B cell (primary cell): ENCODE measurements at regions not wholly inside any gene's neighbourhood (a gene's known extent, or its start where the extent isn't known, plus 50 kb on each side); places are given as distances from the start of the nearest gene placed in this dataset.

ENCODE experiments used
- ATAC-seq: fragments of 200-7000 bp; cut with Tn5 transposase; one replicate; pipeline ENCODE4 v1.10.0; 2021; ENCODE audit warnings: low read depth, mild to moderate bottlenecking, moderate number of reproducible peaks, moderate library complexity
- CTCF ChIA-PET: fragments of 350-600 bp; sonication (Branson Sonifier 250); formaldehyde crosslinking; loops from one replicate; lab custom pipeline; 2021; ENCODE audit warnings: antibody characterized with exemption, inconsistent platforms; lab: Charles Lee
- POLR2A ChIA-PET: fragments of 350-600 bp; sonication (Branson Sonifier 250); formaldehyde crosslinking; loops from one replicate; lab custom pipeline; 2021; ENCODE audit warnings: antibody characterized with exemption; lab: Charles Lee
- DNase-seq: peaks from one replicate; pipeline ENCODE4 v3.0.0; 2013
- H2AFZ ChIP-seq: 2 replicates; pipeline ENCODE4 v1.6.1; 2012; ENCODE audit warnings: mild to moderate bottlenecking, low read depth, low read length; ENCODE audit not compliant: insufficient read depth, poor library complexity, severe bottlenecking
- H3K27ac ChIP-seq, 2 donors: 1 replicate in 1 of 2; 2 replicates in 1 of 2; pipeline ENCODE4 v1.5.1; 2012 to 2013; ENCODE audit warnings: low read length in 2 of 2, mild to moderate bottlenecking in 2 of 2, moderate library complexity in 1 of 2
- H3K27me3 ChIP-seq, 4 experiments: fragments of 200-600 bp in 1 of 4; sonication (generic) in 1 of 4; replicated peaks in 1 of 4; 1 replicate in 2 of 4; 2 replicates in 2 of 4; pipeline versions ENCODE4 v1.6.1 to v1.7.0; 2013 to 2016; ENCODE audit warnings: low read length in 3 of 4, mild to moderate bottlenecking in 2 of 4, mixed read lengths in 1 of 4, moderate library complexity in 1 of 4; ENCODE audit not compliant: insufficient read depth in 4 of 4, control insufficient read depth in 3 of 4; ENCODE audit errors: control extremely low read depth in 1 of 4
- H3K36me3 ChIP-seq, 2 experiments: replicated peaks in 1 of 2; 1 replicate in 1 of 2; 2 replicates in 1 of 2; pipeline versions ENCODE4 v1.6.1 to v1.7.1; 2013; ENCODE audit warnings: low read length in 1 of 2; ENCODE audit not compliant: insufficient read depth in 2 of 2, control insufficient read depth in 1 of 2; ENCODE audit errors: control extremely low read depth in 1 of 2, extremely low read depth in 1 of 2
- H3K4me1 ChIP-seq, 2 donors: fragments of 200-600 bp in 1 of 2; sonication (generic) in 1 of 2; 1 replicate in 1 of 2; 2 replicates in 1 of 2; pipeline versions ENCODE4 v1.5.1 to v1.6.1; 2013 to 2017; ENCODE audit warnings: low read length in 2 of 2; ENCODE audit not compliant: control insufficient read depth in 2 of 2, insufficient read depth in 2 of 2
- H3K4me2 ChIP-seq: replicated peaks from 2 replicates; pipeline ENCODE3; 2012; ENCODE audit warnings: mild to moderate bottlenecking, low read depth, low read length; ENCODE audit not compliant: poor library complexity, severe bottlenecking
- H3K4me3 ChIP-seq, 5 experiments: fragments of 200-600 bp in 1 of 5; sonication (generic) in 1 of 5; 1 replicate in 3 of 5; 2 replicates in 2 of 5; pipeline versions ENCODE4 v1.5.1 to v1.7.0; 2011 to 2016; ENCODE audit warnings: low read length in 4 of 5, mild to moderate bottlenecking in 4 of 5, low read depth in 2 of 5, control low read depth in 1 of 5, moderate library complexity in 1 of 5; ENCODE audit not compliant: insufficient read depth in 1 of 5; ENCODE audit errors: control extremely low read depth in 1 of 5, extremely low read depth in 1 of 5
- H3K79me2 ChIP-seq: fragments of 200-600 bp; sonication (generic); one replicate; pipeline ENCODE4 v1.6.0; 2016; ENCODE audit warnings: low read length; ENCODE audit not compliant: control insufficient read depth, insufficient read depth
- H3K9ac ChIP-seq: fragments of 200-600 bp; sonication (generic); 2 replicates; pipeline ENCODE4 v1.6.1; 2017; ENCODE audit warnings: mild to moderate bottlenecking, low read length, moderate library complexity
- H3K9me3 ChIP-seq, 3 donors: one replicate each; pipeline versions ENCODE4 v1.6.1 to v1.7.1; 2013; ENCODE audit warnings: low read length in 2 of 3; ENCODE audit not compliant: control insufficient read depth in 2 of 3, insufficient read depth in 1 of 3; ENCODE audit errors: control extremely low read depth in 1 of 3
- H4K20me1 ChIP-seq: 2 replicates; pipeline ENCODE4 v1.6.0; 2012; ENCODE audit warnings: mild to moderate bottlenecking, low read length; ENCODE audit not compliant: insufficient read depth, control insufficient read depth, poor library complexity, severe bottlenecking
- H3K27ac Mint-ChIP-seq: one replicate; pipeline ENCODE4 v1.8.0; 2021; ENCODE audit warnings: mixed read lengths
- H3K27me3 Mint-ChIP-seq: one replicate; pipeline ENCODE4 v1.8.0; 2021; ENCODE audit warnings: mixed read lengths
- H3K4me1 Mint-ChIP-seq: one replicate; pipeline ENCODE4 v1.8.0; 2021; ENCODE audit warnings: mixed read lengths
- H3K4me3 Mint-ChIP-seq: one replicate; pipeline ENCODE4 v1.8.0; 2021; ENCODE audit warnings: mixed read lengths
- H3K9me3 Mint-ChIP-seq: one replicate; pipeline ENCODE4 v1.8.0; 2022; ENCODE audit warnings: mixed read lengths; ENCODE audit not compliant: insufficient read depth
- EZH2 ChIP-seq: IDR thresholded peaks from 2 replicates; pipeline ENCODE4 v1.6.1; 2012; ENCODE audit warnings: borderline replicate concordance, low read depth, mild to moderate bottlenecking, moderate library complexity, low read length; ENCODE audit not compliant: insufficient read depth, poor library complexity, severe bottlenecking
- WGBS: methylation state at CpG from one replicate; pipeline ENCODE4 v1.1.5; 2013; ENCODE audit warnings: missing lambda C conversion rate; ENCODE audit not compliant: insufficient coverage; 5-methylcytosine and 5-hydroxymethylcytosine counted together
- intact Hi-C: fragments of 100-400 bp; cut with micrococcal nuclease; formaldehyde crosslinking; loops from one replicate; pipeline ENCODE4 v1.10.0; 2022
- TF ChIP-seq, protein P1 (sequence below): fragments of 200-600 bp; IDR thresholded peaks from one replicate; pipeline ENCODE4 v1.8.0; 2022; ENCODE audit warnings: antibody characterized with exemption, mild to moderate bottlenecking

DNA sequence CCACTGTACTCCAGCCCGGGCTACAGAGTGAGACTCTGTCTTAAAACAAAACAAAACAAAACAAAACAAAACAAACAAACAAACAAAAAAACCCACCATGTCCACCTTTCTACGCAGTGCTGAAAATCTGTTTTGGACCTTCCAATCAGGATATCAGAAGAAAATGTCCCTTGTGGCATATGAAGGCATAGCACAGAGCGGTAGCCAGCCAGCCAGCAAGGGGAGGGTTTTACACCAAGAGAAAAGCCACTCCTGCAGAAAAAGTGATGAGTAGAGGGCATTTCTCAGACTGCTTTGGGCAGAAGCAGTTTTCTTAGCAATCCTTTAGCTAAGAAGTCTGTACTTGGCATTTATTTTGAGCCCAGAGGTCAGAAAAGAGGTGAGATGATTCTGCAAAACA is 612.2 kb downstream of the TYW1 start:
- ATAC-seq (no peak), DNase-seq (no peak)
- Histone ChIP-seq H3K36me3 (no peaks in the 10 kb centered on the region), H3K9ac (no peak overlapping the region), H3K79me2 (no peaks in the 10 kb centered on the region), H3K4me3 (no peak overlapping the region), H3K9me3 (peaks cover 0 to 23% (median 10%) of the 10 kb centered on the region in 3 donors), H3K4me2 (no peak overlapping the region), H3K27ac (no peak overlapping the region), H3K27me3 (no peaks in the 10 kb centered on the region), H4K20me1 (no peaks in the 10 kb centered on the region), H3K4me1 (no peaks in the 10 kb centered on the region), H2AFZ (no peak overlapping the region)
- 90% methylated on average over 2 of the region's 3 CpGs for WGBS
- peaks cover 2% of the 10 kb centered on the region for H3K9me3 Mint-ChIP-seq
- H3K4me1 Mint-ChIP-seq = no peaks in the 10 kb centered on the region
- no peak for TF ChIP-seq EZH2
- TF ChIP-seq, protein P1, sequence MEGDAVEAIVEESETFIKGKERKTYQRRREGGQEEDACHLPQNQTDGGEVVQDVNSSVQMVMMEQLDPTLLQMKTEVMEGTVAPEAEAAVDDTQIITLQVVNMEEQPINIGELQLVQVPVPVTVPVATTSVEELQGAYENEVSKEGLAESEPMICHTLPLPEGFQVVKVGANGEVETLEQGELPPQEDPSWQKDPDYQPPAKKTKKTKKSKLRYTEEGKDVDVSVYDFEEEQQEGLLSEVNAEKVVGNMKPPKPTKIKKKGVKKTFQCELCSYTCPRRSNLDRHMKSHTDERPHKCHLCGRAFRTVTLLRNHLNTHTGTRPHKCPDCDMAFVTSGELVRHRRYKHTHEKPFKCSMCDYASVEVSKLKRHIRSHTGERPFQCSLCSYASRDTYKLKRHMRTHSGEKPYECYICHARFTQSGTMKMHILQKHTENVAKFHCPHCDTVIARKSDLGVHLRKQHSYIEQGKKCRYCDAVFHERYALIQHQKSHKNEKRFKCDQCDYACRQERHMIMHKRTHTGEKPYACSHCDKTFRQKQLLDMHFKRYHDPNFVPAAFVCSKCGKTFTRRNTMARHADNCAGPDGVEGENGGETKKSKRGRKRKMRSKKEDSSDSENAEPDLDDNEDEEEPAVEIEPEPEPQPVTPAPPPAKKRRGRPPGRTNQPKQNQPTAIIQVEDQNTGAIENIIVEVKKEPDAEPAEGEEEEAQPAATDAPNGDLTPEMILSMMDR = no peak
- H3K27me3 Mint-ChIP-seq = no peaks in the 10 kb centered on the region
- ChIA-PET POLR2A (no interaction called here), CTCF (no interaction called here)
- intact Hi-C loops = no loop called here
- H3K27ac Mint-ChIP-seq = no peak overlapping the region
- no peak overlapping the region for H3K4me3 Mint-ChIP-seq

DNA sequence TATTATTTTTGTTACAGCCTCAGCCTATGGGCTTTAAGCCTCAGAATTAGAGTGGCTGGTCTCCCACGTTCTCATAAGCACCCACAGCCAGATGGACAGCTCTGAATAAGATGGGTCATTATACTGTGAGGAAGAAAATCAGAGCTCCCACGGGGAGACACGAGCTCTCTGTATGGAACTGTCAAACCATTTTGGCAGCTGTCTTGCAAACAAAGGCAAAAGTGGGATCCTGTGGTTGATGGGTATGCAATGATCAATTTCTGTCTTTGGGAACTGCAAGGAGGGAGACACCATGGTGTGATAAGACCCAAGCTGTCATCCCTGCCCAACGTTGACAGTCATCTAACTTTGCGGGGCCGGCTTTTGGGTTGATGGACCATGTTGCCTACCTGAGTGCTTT is 614.3 kb downstream of the TYW1 start:
- ChIA-PET POLR2A (no interaction called here), CTCF (no interaction called here)
- Mint-ChIP-seq H3K4me1 (no peaks in the 10 kb centered on the region), H3K9me3 (peaks cover 5% of the 10 kb centered on the region), H3K4me3 (no peak overlapping the region), H3K27ac (no peak overlapping the region), H3K27me3 (no peaks in the 10 kb centered on the region)
- Histone ChIP-seq H3K4me3 (no peak overlapping the region), H3K79me2 (no peaks in the 10 kb centered on the region), H2AFZ (no peak overlapping the region), H3K36me3 (no peaks in the 10 kb centered on the region), H3K4me2 (no peak overlapping the region), H3K27me3 (no peaks in the 10 kb centered on the region), H3K9me3 (peaks cover 0 to 17% (median 5%) of the 10 kb centered on the region in 3 donors), H4K20me1 (no peaks in the 10 kb centered on the region), H3K27ac (no peak overlapping the region), H3K4me1 (no peaks in the 10 kb centered on the region), H3K9ac (no peak overlapping the region)
- TF ChIP-seq, protein P1 = no peak
- TF ChIP-seq EZH2 = no peak
- intact Hi-C loops = no loop called here
- ATAC-seq = no peak
- DNase-seq = no peak
- 95% methylated on average over 5 of the region's 6 CpGs for WGBS
